ENCODE measurements at regions not wholly inside any gene's neighbourhood (a gene's known extent, or its start where the extent isn't known, plus 50 kb on each side); places are given as distances from the start of the nearest gene placed in this dataset.

GRCh38 chr6:119527231-119527578, 177.6 kb upstream of the MAN1A1 start:
- H2AFZ ChIP-seq (ENCODE audit: low read depth, low read length): peak overlapping the region; percentile 84
- H3K27ac ChIP-seq (ENCODE audit: extremely low read depth, low read depth, low read length): no peak overlapping the region
- H3K4me3 ChIP-seq: no peak overlapping the region
- no TSS peak for BruUV-seq (replicated peaks)
- H3K27me3 ChIP-seq (ENCODE audit: control insufficient read depth in 2 of 2, insufficient read depth in 2 of 2, low read length in 2 of 2): no peaks in the 10 kb centered on the region
- ChIA-PET CTCF (ENCODE audit: low intra/inter-chr PET ratio) (no interaction called here), POLR2A (no interaction called here)
- intact Hi-C loops (cut with micrococcal nuclease): no loop called here
- no peak overlapping the region for H3K9ac ChIP-seq (ENCODE audit: insufficient read depth in 1 of 2, low read depth in 2 of 2, low read length in 2 of 2)
- H3K9me1 ChIP-seq (ENCODE audit: control insufficient read depth, insufficient read depth, low read length): no peaks in the 10 kb centered on the region
- peak; percentile 39; the same call in 1 of the 2 replicates for TF ChIP-seq BHLHE40 (IDR thresholded peaks at IDR 0.05; ENCODE audit: low read length)
- TF ChIP-seq RAD21 (CRISPR knock-in tag; conservative IDR thresholded peaks at IDR 0.05 in 1 of 2, IDR thresholded peaks at IDR 0.05 in 1 of 2): peak in 1 of 2 experiments; percentile 20; a peak in 2 of 4 replicates
- no peak for TF ChIP-seq ZNF695 (CRISPR knock-in tag; IDR thresholded peaks at IDR 0.05)
- in situ Hi-C loops (cut with MboI): no loop called here
- H3K9me3 ChIP-seq (replicated peaks; ENCODE audit: control insufficient read depth, insufficient read depth, low read depth, low read length): no peaks in the 10 kb centered on the region
- no peak for FAIRE-seq
- H3K4me1 ChIP-seq (replicated peaks in 1 of 2; ENCODE audit: control insufficient read depth in 2 of 2, insufficient read depth in 2 of 2, low read length in 2 of 2): peaks cover 0 to 12% of the 10 kb centered on the region in 2 experiments; a peak in 2 of 5 replicates
- H3K36me3 ChIP-seq (ENCODE audit: control insufficient read depth, insufficient read depth, low read length): no peaks in the 10 kb centered on the region
- 14% methylated on average over 2 of the region's 2 CpGs for WGBS (ENCODE audit: insufficient coverage, low coverage, missing lambda C conversion rate)
- H3K4me2 ChIP-seq (ENCODE audit: insufficient read depth, low read length): no peak overlapping the region
- peak; percentile 74 for ATAC-seq
- no peak for DNase-seq (ENCODE audit: extremely low read depth in 1 of 4, low spot score in 3 of 4)
- no peaks in the 10 kb centered on the region for H3K79me2 ChIP-seq (ENCODE audit: control insufficient read depth, insufficient read depth, low read length)
- no peaks in the 10 kb centered on the region for H4K20me1 ChIP-seq (replicated peaks; ENCODE audit: control insufficient read depth, insufficient read depth, low read length)

DNA sequence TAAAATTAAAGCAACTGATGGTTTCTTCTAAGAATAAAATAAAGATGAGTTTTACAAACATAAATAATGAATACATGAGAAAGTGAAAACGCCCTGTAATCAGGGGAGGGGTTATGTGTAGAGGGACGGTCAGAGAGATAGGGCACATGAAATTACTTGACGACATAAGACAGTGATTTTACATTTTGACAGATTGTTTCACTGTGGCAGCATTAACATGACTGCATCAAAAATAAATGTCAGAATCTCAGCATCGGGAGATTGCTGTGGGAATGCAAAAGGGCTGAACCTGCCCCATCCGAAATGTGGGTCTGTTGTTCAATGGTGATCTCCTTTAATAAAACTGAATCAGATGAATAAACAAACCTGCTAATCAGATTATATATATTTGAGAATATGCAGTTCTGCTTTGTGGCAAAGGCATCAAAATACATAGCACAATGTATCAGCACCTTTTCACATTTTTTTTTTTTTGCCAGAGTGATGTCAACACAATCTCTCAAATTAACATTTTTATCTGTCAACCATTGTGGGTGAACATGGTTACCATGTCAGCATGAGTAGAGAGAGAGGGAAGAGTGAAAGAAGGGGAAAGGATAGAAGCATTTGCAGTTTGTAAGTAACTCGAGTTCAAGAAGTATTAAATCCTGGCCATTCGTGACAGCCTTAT, 177.1 kb upstream of the MAN1A1 start:
- in situ Hi-C loops (cut with MboI) (no loop called here), intact Hi-C loops (cut with micrococcal nuclease) (no loop called here)
- Histone ChIP-seq H3K4me3 (no peak overlapping the region), H2AFZ (ENCODE audit: low read depth, low read length) (peak overlapping the region; percentile 84), H4K20me1 (replicated peaks; ENCODE audit: control insufficient read depth, insufficient read depth, low read length) (no peaks in the 10 kb centered on the region), H3K9me3 (replicated peaks; ENCODE audit: control insufficient read depth, insufficient read depth, low read depth, low read length) (no peaks in the 10 kb centered on the region), H3K9me1 (ENCODE audit: control insufficient read depth, insufficient read depth, low read length) (no peaks in the 10 kb centered on the region), H3K4me1 (replicated peaks in 1 of 2; ENCODE audit: control insufficient read depth in 2 of 2, insufficient read depth in 2 of 2, low read length in 2 of 2) (peaks cover 0 to 12% of the 10 kb centered on the region in 2 experiments; a peak in 2 of 5 replicates), H3K36me3 (ENCODE audit: control insufficient read depth, insufficient read depth, low read length) (no peaks in the 10 kb centered on the region), H3K79me2 (ENCODE audit: control insufficient read depth, insufficient read depth, low read length) (no peaks in the 10 kb centered on the region), H3K27ac (ENCODE audit: extremely low read depth, low read depth, low read length) (no peak overlapping the region), H3K27me3 (ENCODE audit: control insufficient read depth in 2 of 2, insufficient read depth in 2 of 2, low read length in 2 of 2) (no peaks in the 10 kb centered on the region), H3K4me2 (ENCODE audit: insufficient read depth, low read length) (no peak overlapping the region), H3K9ac (ENCODE audit: insufficient read depth in 1 of 2, low read depth in 2 of 2, low read length in 2 of 2) (no peak overlapping the region)
- TF ChIP-seq ZNF384 (IDR thresholded peaks at IDR 0.05; ENCODE audit: low read depth, low read length) (peak; percentile 53; the same call in 1 of the 2 replicates), TCF15 (CRISPR knock-in tag; IDR thresholded peaks at IDR 0.05) (no peak), ZBTB1 (CRISPR knock-in tag; IDR thresholded peaks at IDR 0.05; ENCODE audit: borderline replicate concordance, low read depth) (no peak), ATF1 (CRISPR knock-in tag; IDR thresholded peaks at IDR 0.05) (no peak), ATF1 (tag; IDR thresholded peaks at IDR 0.05) (no peak), CBX3 (IDR thresholded peaks at IDR 0.05; ENCODE audit: borderline replicate concordance in 1 of 2, low read length in 2 of 2) (no peak), ZC3H11A (IDR thresholded peaks at IDR 0.05; ENCODE audit: low read depth, low read length) (no peak)
- no TSS peak for BruUV-seq (replicated peaks)
- 58% methylated on average over 7 of the region's 7 CpGs for WGBS (ENCODE audit: insufficient coverage, low coverage, missing lambda C conversion rate)
- ChIA-PET POLR2A (no interaction called here), CTCF (ENCODE audit: low intra/inter-chr PET ratio) (no interaction called here)
- FAIRE-seq: no peak
- ATAC-seq: peak; percentile 42
- DNase-seq (ENCODE audit: extremely low read depth in 1 of 4, low spot score in 3 of 4): no peak
